NCI-H774 (cell line): ENCODE measurements at regions not wholly inside any gene's neighbourhood (a gene's known extent, or its start where the extent isn't known, plus 50 kb on each side); places are given as distances from the start of the nearest gene placed in this dataset.
"Not testable (repeated sequence)": the region's sequence is repeated elsewhere in the genome, so short reads cannot be mapped to it uniquely, and the experiment has no call there.

Experiments
- DNase-seq: peaks from one replicate; lab custom pipeline; 2025; lab: John Stamatoyannopoulos, UW

DNA sequence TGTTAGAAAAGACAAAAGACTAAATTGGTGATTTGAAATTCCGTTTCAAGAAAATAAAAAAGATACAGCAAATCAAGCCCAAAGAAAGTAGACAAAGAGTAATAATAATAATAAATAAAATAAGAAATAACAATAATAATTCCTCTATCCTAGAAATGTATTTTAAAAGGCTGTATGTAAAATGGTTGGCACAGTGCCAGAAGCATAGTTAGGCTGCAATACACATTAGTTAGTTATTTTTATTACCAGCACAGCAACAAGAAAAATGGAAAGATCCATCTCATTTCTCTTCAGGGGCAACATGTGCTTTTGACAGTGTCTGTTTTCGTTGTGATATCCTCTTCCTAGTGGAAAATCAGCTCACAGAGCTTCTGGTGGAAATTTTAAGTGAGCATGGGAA is 174.1 kb upstream of the TMTC1 start:
- no peak for DNase-seq

DNA sequence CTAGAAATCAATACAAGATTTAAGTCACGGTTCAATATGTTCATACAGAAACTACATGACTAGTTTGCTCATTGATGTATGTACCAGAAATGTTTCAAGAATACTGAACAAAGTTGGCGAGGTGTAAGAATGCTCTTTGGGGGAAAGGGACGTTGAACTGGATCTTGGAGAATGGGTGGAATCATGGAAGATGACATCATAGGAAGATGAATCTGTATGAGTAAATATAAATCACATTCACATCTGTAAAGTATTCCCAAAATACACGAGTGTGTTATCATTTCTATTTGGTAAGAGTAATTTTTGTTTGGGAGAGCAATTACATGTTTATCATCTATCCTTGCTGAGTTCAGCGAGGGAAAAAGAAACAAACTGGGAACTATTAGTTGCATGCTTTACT is 162.2 kb upstream of the TMTC1 start:
- DNase-seq, result no peak

DNA sequence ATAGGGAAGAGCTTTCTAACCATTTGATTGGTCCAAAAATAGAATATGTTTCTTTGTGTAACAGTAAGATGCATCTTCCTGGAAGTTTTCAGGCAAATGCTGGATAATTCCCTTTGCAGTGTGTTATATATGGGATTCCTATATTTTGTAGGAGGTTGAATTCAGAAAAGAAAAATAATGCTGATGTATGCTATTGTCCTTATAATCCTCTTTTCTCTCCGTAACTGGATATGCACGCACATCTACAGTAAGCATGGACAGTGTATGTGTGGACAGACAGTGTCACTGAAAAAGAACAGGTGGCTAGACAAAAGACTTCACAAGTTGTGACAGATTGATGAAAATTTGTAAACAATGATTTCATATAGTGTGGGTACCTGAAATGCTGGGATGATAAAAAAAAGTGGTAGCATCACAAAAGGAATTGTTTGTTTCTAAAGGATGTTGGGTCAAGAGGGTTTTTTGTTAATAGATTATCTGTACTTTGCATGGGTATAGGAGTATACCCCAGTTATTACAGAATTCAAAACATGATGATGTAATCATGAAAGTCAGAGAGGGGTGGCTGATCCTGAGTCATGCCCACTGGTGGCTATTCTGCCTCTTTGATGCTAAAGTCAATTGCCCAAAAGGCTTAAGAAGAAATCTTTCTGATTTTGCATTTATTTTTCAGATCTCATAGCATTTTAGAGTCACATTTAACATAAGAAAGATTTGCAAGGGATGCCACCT is 160.7 kb upstream of the TMTC1 start:
- DNase-seq, result peak; percentile 39

DNA sequence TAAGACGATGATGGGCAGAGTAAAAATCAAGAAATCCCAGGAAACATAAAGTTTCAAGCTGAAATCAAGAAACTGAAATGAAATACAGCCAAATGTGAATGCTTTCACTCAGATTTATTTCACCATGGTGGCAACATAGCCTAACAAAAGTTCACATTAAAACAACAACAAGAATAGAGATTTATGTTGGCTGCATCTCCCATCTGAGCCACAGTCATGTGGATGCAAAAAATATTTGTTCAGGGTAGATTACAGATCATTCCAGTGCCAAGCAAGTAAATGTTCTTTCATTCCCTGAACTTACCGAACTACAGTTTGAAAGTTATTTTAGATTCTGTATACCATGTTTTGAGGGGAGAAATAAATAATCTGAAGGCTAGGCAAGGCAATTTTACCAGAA is 159.9 kb upstream of the TMTC1 start:
- no peak for DNase-seq

DNA sequence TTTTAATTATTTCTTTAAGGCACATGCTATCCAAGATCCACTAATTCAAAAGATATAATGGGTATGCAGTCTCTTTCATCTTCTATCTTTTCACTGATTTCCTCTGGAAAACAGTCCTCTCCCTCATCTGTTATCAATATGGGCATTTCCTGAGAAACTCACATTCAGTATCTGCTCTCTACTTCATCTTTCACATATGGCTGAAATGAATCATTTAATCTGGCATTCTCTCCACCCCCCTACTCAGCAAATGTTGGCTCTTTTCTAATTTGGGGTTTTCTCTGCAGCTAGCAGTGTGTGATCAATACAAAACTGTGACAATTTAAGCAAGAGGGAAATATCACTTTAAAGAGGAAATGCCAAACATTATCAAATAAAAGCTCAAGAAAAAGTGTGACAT is 157.1 kb upstream of the TMTC1 start:
- no peak for DNase-seq

DNA sequence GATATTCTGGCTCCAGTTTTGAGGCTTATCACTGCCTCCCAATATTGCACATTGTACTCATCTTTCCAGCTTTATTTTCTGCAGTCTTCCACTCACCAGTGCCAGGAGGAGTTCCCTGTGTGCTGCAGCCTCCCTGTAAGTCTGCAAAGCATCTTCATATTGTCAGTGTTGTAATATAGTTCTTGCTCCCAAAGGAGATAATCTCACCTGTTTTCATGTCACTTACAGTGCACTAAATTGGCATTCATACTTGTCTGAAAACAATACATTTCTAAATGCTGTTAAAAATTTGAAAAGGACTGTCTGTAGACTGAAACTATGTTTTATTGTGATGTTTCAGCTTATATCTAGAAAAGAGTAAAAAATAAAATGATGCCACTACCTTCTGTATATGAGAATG is 146.8 kb upstream of the TMTC1 start:
- no peak for DNase-seq

DNA sequence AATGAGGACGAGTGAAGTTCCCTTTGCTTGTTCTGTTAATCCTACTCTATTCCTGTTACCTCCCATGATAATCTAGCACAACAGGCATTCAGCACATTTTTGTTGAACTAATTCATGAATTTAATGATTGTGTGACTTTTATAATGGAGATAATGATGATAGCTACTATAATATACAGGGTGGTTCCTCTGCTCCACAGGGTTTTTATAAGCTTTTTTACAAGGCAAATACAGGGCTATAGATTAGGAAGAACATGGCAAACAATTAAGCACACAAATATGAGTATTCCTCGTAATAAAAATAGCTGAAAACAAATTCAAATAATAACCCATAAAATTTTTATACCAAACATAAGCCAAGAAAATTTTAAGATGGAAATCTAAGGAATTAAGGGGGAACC is 145.6 kb upstream of the TMTC1 start:
- DNase-seq, result no peak

DNA sequence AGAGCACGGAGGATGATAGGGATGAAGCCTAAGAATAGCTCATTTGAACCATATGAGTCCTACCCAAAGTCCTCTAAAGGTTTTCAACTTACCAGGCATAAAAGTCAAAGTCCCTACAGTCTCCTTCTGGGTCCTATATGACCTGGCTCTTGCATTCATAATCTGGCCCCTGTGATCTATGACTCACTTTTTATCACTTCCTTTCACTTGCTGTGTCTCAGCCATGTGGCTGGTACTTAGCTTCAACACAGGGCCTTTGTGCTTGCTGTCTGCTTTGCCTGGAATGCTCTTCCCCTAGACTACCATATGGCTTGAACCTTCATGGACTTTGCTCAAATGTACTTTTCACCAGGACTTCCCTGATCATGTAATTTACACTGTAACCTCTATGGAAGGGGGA is 137.6 kb upstream of the TMTC1 start:
- DNase-seq, result no peak

DNA sequence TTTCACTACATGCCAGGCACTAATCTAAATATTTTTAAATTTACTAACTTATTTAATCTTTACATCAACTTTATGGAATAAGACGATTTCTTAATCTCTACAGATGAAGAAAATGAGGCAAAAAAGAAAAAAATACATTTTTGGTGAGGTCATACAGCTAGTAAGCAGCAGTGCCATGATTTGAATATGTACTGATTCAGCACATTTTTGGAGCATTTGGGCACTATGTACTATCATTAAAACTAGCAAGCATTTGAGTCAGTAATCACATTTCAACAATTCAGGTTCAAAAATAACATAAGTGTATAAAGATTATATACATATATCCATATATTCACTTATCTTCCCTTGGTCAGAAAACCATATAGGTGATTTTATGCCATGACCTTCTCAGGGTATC is 124.4 kb upstream of the TMTC1 start:
- DNase-seq, result no peak

DNA sequence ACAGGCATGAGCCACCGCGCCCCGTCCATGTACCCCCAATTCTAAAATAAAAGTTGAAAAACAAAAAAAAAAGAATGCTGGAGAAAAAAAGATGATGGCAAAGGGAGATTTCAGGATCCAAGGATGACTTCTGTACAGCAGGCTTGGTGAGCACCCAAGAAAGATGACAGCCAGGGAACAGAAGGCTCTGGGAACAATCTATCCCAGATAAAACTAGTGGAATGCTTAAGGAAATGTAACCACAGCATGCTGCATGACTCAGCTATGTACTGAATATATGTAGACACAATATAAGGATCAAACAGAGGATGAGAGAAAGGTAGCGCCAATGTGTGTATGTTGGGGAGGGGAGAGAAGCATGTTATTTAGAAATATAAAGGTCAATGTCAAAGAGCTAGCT is 123.7 kb upstream of the TMTC1 start:
- DNase-seq, result no peak

DNA sequence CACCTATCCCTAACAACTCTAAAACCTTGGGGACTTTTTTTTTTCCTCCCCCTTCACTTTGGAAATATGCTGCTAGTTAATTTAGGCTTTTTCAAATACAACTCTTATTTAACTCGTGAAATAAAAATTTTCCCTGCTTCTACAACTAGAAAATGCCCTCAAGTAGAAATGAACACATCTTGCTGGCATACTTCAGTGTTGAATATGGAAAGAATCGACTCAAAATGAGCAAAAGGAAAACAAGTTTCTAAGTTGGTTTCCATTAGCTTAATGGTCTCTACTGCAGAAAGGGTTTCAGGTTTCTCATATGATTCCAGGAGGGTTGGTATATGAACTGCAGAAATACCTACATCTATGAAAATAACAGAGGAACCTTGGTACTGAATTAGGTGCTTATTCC is 118.3 kb upstream of the TMTC1 start:
- no peak for DNase-seq

DNA sequence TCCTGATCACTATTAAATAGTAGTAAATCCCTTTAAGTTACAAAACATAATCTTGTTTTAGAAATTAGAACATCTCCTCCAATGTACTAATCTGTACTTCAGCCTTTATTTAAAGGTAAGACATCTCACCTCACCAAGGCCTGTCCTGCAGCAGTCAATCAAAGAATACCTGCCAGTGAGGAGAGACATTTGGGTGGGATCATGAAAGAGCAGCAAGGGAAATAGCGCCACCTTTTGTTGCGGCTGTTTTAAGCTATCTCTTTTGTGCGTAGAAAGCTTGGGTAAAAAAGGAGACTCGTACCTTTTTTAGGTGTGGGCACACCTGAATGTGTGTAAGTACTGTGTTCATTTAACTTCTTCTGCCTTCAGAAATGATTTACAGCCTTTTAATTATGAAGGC is 117.8 kb upstream of the TMTC1 start:
- no peak for DNase-seq

DNA sequence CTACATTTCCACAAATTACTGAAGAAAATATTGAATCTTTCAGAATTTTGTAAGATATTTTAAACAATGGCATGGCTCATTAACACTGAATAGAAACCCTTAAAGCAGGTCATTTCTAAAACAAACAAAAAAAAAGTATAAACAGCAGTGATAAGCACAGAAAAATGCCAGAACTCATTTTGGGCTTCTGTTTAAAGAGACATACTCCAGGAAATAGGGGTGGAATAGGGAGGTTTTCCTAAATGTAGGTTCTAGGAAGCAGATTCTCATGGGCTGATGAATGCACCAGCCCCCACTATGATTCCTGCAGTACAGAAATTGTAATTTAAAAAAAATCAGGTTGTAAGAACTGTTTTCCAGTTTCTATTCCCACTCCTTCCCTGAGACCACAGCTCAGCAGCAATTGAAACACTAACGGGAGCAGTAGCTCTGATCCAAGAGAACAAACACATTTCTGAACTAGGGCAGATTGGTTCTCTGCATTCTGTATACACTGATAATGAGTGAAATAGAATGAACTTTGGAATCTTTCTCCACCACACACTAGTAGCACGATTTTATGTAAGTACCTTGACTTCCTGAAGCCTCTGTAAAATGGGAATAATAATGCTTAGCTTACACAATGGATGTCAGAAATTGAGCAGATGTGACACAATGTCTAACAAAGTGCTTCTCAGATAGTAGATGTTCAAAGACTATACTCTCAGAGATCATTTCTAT is 115.6 kb upstream of the TMTC1 start:
- no peak for DNase-seq

DNA sequence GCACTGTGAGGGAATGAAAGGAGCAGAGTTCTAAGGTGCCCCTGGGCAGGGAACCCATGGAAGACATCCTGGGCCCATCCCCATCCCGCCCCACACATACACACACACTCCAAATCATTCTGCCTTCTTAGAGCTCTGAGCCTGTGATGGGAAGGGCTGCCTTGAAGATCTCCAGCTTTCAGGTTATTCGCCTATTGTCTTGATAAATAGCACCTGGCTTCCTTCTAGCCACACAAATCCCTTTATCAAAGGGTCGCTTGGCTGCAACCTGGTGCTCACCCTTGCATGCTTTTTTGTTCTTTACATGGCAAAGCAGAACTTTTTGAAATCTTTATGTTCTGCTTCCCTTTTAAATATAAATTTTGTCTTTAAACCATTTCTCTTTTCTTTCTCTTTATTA is 112.2 kb upstream of the TMTC1 start:
- DNase-seq, result no peak

DNA sequence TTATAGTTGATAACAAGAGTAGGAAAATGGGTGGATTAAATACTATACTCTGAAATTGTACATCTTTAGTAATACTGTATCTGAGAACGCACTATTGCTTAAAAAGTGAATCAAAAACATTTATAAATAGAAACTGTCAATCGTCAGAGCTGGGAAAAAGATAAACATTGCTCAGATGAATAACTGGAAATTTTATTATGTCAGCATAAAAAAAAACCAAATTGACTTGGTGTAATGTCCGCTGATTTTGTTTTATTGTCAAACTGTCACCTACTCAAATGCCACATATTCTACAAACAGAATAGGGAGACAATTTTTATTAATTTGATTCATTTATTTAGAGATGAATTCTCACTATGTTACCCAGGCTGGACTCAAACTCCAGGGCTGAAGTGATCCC is 109.3 kb upstream of the TMTC1 start:
- DNase-seq, result no peak

DNA sequence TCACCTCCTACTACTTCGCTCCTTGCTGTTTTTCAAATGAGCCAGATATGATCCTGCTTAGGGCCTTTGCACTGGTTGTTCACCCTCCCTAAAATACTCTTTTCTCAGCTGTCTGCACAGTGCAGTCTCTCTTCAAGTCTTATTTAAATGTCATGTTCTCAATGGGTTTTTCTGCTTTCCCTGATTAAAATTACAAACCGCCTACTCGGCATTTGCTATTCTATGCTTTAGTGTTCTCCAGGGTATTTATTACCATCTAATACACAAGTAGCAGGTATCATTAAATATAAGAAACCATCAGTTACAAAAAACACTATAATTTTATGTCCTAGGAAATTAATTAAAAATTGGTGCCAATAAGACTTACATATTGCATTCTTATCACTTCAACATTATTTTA is 108.0 kb upstream of the TMTC1 start:
- DNase-seq, result no peak

DNA sequence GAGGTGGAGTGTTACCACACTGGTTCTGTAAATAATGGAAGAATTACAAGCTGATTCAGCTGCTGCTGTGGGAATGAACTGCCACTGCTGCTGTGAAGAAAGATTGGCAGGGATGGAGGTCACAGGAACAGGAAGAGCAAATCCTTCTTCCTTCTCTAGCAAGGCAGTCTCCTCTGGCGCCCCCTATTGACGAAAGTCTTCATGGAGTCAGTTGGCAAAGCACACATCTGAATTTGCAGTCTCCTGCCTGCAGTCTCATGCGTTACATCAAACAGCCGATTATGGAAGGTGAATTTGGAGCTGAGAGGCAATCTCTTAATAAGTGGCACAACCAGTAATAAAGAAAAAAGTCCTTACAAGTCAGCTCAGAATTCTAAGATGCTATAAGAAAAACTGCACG is 106.0 kb upstream of the TMTC1 start:
- DNase-seq, result peak; percentile 3

DNA sequence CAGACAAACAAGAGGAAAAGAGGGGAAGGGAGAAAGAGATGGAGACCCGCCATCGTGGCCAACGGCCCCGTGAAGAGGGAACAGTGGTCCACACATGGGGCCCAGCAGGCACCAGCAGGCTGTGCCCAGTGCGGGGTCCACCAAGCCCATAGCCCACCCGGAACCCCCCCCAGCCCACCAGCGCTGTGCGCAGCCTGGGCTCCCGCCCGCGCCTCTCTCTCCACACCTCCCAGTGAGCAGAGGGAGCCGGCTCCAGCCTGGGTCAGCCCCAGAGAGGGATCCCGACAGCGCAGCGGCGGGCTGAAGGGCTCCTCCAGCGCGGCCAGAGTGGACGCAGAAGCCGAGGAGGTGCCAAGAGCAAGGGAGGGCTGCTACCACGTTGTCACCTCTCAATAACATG is 105.0 kb upstream of the TMTC1 start:
- DNase-seq, result no peak

DNA sequence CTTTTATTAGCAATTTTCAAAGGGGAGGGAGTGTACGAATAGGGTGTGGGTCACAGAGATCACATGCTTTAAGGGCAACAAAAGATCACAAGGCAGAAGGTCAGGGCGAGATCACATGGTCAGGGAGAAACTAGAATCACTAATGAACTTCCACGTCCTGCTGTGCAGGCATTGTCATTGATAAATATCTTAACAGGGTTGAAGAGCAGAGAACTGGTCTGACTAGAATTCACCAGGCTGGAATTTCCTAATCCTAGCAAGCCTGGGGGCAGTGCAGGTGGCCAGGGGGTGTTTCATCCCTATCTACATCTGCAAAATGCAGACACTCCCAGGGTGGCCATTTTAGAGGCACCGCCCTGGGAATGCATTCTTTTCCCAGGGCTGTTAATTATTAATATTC is 101.2 kb upstream of the TMTC1 start:
- not testable (repeated sequence) for DNase-seq

DNA sequence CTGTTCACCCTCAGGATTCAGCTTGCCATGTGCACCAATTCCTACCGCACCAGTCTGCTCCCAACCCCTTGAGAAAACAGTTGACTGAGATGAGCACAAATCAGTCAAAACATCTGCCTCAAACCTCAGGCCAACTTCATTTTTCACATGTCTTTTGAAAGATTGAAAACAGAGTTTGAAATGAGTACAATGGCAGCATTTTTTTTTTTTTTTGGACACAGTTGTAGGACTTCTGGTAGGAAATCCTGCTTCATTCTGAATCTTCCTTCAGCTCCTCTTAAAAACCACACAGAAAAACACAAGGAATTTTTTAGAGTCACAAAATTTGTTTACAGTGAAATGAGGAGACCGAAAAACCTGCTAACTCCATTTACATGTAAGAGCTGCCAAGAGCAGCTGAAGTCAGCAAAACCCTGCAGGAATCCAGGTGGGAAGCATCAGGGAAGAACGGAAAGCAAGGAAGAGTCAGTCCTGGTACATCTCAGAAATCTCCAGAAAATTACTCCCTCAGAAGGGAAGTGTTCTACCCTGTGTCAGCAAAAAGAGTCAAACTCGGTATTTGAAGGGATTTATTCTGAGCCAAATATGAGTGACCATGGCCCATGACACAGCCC is 100.3 kb upstream of the TMTC1 start:
- no peak for DNase-seq

DNA sequence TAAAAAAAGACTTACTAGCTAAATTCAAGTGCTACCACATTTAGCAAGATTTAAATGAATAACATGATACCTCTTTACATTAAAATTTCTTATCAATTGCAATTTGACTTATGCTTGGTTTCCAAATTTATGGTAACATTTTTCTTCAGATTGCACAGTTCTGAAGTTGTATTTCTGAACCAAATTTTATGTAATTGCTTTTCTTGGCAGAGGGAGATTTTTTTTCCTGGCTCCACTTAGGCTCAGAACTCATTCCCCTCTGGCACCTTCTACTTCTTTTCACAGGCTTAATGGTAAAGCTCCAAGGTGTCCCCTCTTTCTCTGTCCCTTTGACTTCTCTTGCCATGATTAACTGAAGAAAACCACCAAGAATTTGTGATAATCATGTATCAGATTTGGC is 99.8 kb upstream of the TMTC1 start:
- no peak for DNase-seq

DNA sequence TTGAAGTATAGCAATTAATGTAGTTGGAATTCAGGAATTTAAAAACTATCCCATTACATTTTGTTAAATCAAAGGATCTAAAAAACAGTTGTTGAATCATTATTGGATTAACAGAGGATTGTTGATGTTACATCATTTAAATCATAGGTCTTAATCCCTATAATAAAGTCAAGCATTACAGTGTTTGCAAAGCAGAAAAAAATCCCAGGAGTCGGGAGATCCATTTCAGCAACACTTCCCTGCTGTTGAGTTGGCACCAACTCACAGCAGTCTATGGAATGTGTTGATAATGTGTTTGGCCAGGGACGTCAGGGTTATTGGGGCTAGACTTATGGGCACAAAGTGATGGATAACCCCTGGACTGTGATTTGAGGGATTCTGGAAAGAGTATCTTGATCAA is 99.1 kb upstream of the TMTC1 start:
- DNase-seq, result no peak

DNA sequence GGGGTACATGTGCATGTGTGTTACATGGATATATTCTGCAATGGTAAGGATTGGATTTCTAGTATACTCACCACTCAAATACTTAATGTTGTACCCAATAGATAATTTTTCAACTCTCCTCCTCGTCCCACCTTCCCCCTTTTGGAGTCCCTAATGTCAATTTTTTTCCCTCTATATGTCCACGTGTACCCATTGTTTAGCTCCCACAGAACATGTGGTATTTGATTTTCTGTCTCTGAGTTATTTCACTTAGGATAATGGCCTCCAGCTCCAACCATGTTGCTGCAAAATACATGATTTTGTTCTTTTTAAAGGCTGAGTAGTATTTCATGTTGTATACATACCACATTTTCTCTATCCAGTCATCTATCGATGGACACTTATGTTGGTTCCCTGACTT is 97.2 kb upstream of the TMTC1 start:
- DNase-seq, result no peak
